ENCODE measurements at regions not wholly inside any gene's neighbourhood (a gene's known extent, or its start where the extent isn't known, plus 50 kb on each side); places are given as distances from the start of the nearest gene placed in this dataset.

DNA sequence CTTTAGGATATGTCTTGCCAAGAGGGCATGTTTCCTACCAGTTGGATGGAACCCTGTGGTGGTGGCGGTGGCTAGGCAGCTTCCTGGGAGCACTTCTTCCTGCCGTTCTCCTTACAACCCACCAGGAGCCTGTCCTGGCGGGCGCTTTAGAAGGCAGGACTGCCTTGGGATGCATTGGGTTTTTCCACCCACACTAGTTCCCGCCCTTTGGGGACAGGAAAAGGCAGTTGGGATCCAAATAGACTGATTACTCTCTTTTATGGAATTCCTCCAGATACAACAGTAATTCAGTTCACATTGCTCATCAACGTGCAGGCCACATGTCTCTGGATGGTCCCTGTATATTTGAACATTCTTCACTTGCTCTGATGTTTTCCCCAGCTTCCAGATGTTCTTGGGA is 305.7 kb upstream of the SSTR1 start:
- DNase-seq, result no peak

DNA sequence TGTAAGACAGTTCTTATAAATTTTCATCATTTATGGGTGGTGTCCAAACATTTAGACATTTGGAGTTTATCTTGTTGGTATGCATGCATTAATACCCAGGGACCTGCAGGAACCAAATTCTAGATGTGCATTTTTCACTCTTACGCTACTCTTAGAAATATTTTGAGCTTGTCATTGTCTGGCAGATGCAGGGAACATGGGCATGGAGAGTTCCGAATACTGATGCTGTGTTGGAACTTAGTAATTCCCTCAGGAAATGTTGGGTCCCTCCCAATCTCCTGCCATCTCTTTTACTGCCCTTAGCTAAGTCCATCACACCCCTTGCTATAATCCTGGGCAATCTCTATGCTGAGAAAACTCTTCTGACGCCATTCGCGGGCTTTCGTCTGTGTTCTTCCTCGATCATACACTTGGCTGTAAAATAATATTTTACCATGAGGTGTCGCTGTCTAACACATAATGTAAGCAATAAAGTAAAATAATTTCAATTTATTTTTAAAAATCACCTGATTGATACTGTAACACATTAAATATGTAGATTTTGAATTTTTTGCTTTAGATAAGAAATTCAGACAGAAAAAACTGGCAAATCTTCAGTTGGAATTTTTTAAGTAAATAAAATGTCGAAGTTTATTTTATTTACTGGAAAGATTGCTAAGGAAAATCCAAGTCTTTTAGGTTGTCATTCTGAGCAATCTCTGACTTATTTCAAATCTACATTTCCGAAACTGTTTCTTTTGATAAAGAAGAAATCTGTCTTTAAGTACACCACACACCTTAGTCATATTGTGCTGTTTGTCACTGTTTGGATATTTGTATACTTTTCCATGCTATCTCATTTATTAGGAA is 304.1 kb upstream of the SSTR1 start:
- DNase-seq, result no peak

DNA sequence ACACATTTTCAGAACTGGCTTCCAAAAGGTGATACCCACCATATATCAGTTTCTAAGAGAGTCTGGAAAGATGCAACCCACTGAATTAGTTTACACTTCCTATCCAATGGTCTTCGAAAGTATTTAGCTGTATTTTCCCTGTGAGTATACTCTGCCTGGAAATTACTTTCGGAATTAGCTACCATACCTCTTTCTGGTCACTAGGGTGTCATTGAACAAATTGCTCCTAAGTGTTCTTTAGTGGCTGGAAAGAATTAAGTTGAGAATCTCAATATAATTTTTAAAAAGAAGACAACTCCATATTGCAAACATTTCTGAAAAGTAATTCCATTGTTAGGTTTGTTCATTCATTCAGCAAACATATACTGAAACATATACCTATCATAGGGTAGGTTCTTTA is 283.1 kb upstream of the SSTR1 start:
- no peak for DNase-seq

DNA sequence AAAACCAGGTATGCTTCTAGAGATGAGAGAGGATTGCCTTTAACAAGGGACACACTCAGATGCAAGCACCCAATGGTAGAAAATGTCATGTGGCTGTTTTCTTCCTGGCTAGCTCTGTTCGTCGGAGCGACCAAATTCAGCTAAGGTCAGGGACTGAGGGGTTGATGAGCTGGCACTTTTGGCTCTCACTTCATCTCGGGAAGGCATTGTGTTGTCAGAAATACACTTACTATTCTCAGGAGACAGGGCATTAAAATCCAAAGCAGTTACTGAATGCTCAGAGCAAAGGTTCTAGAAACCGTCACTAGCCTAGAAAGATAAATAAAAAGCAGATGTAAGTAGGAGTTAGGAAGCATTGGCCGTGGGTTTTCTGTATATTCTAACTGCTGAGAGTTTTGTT is 275.7 kb upstream of the SSTR1 start:
- no peak for DNase-seq

DNA sequence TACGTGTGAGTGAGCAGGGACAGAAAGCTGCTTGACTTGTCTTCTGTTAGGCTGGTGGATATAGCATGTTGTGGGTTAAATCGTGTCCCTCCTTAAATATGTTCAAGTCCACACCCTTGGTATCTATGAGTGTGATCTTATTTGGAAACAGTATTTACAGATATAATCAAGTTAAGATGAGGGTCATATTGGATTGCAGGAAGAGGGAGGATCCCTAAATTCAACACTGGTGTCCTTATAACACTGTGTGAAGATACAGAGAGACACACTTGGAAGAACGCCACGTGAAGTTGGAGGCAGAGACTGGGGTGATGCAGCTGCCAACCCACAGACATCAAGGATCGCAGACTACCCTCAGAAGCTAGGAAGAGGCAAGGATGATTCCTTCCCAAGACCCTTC is 275.2 kb upstream of the SSTR1 start:
- no peak for DNase-seq

DNA sequence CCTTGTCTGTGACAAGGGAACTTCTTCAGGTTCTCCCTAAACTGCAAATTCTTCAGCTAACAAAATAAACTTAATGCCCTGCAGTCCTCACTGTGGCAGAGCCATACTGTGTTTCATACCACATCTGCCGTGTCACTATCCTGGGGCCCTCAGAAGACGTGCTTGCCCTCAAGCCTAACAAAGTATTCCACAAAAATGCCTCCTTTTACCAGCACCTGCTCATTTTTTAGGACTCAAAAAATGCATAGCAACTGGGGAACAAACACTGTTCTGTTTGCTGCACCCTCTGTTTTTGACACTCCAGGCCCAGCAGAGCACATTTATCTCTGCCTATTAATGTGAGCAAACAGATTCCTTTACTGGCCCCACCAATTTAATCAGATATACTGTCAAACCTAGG is 270.7 kb upstream of the SSTR1 start:
- DNase-seq, result no peak

DNA sequence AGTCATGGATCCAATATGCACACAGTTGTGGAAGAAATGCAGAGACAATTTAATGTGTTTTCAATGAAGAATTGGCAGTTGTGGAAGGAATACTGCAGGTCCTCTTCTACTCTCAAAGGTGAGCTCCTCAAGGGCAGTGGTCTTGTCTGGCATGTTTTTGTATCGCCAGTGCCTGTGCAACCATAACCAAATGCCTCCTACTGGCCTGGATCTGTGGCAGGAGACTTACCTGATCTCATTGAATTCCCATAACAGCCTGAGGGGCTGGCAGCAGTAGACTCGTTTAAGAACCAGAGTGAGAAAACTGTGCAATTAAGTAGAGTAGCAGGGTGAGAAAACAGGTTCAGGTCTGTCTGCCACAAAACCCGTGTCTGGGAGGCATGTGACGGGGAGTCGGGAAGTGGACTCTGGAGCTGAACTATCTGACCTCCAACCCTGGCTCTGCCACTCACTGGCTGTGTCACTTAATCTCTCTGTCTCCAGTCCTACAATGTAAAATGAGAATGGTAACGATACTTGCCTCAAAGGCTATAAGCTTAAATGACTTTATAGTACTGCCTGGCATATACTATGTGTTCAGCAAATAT is 268.2 kb upstream of the SSTR1 start:
- no peak for DNase-seq

DNA sequence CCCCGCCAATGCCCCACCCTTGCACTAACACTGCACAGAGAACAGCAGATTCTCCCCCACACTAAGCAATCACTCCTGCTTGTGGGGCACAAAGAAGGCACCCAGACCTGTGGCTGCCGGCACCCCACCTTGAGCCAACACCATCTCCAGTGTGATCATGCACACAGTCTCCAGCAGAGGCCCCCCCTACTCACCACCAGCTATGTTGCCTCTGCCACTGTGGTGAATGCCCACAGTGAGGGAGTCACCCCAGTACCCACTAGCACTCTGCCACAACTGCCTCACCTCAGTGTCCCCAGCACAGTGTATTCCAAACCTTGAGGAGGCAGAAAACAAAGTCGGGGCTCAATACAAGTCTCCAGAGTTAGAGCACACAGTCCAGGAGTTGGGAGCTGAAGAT is 261.7 kb upstream of the SSTR1 start:
- DNase-seq, result no peak

DNA sequence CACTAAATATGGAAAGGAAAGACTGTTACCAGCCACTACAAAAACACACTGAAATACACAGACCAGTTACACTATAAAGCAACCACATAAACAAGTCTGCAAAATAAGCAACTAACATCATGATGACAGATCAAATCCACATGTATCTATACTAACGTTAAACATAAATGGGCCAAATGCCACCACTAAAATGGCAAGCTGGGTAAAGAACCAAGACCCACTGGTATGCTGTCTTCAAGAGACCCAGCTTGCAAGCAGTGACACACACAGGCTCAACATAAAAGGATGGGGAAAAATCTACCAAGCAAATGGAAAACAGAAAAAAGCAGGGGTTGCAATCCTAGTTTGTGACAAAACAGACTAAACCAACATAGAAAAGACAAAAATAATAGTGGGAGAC is 260.9 kb upstream of the SSTR1 start:
- no peak for DNase-seq

DNA sequence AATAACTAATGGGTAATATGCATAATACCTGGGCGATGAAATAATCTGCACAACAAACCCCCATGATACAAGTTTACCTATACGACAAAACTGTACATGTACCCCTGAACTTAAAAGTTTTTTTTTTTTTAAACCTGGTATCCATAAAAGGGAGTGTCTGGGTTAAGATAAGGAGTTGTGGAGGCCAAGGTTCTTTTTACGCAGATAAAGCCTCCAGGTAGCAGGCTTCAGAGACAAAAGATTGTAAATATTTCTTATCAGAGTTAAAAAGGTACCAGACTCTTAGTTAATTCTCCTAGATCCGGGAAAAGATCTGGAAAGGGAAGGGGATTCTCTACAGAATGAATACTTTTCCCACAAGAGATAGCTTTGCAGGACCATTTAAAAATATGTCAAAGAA is 259.4 kb upstream of the SSTR1 start:
- no peak for DNase-seq

DNA sequence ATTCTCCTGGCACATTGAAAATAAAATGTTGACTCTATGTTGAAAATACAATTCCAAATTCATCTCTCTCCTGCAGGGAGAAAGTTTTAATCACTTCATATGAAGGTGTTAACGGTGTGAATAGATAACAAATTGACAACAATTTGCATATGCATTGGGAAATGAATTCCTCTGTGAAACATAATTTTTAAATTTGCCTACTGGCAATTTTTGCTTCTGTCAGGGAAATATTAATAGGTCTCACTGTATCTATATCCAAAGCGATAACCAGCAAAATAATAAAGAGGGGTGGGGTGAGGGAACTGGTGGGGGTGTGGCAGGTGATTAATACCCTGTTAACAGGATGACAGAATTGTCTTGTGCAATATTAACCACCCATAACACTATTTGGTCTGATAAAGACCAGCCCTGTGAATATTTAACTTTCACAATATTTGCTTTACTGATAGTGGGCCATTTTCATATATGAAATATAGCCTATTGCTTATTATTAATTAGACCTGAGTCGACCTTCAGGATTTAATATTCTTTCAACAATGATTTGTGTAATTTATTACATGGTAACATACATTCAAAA is 239.0 kb upstream of the SSTR1 start:
- DNase-seq, result no peak

DNA sequence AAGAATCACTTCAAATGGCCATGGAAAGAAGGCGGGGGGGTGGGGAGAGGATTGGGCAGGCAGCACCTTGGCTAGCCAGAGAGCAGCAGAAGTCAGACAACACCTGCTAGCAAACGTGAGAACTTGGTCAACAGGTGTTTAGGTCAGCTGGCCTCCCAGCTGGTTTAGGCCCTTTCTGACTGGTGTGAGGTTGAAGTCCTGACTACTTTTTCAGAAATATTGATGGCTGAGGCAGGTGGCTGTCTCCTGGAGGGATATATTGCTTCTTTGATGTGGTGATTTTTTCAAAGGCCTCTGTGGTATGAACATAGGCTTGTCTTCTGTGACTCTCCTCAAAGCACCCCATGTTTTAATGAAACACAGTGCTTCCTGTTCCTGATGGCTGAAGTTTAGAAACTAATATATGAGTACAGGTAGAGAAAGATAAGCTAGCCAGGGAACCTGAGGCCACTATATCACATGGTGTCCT is 238.2 kb upstream of the SSTR1 start:
- no peak for DNase-seq

DNA sequence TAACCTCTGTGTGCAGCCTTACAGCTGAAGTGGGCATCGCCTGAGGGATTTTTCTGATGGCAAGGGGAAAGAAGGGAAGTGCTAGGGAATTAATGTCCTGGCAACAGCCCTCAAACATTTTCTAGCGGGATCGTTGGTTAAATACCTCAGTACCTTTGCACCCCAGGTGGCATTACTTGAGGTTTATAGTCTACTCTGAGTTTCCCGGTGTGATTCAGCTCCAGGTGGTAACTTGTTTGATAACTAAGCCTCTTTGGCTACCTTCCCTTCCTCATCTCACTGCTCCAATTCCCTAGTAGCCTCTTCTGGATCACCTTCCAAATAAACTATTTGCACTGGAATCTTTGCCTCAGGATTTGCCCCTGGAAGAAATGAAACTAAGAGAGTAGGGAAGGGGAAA is 237.0 kb upstream of the SSTR1 start:
- no peak for DNase-seq

DNA sequence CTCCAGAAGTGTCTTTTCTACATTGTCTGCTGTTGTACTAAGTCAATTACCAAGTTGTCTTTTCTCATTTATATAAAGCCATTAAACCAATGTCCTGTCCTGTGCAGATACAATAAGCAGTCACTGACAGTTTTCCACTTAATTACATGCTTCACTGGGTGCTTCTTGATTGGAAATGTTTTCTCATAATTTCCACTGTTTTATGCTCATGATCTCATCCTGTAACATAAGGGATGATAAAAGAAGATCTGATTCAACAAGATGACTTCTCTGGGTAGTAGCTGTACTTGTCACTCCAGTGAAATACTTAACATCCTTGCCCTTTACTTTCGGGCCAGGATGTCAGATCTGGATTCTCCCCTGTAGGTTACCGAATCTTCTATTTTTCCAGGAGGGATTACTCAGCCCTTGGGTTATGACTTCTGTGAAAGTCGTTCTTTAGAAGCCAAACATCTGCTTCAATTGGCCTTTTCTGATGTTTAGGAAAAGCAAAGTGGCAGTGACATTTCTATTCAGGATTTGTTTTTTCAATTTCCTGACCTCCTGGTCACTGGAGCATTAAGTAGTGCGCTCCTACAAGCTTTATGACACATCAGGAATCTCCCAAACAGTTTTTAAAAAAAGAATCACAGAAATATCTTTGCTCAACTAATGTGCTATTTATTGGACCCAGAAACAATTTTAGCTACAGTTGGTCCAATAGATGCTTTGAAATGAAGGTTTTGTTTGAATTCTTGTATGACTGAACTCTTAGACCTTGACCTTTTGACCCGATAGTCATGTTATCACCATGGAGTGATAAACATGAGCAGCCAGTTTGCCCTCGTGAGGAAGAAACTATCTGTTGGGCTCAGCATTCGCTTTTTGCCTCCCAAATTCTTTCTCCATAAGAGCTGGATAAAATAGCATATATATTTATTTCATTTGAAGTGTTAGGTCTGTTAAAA is 234.5 kb upstream of the SSTR1 start:
- DNase-seq, result no peak

DNA sequence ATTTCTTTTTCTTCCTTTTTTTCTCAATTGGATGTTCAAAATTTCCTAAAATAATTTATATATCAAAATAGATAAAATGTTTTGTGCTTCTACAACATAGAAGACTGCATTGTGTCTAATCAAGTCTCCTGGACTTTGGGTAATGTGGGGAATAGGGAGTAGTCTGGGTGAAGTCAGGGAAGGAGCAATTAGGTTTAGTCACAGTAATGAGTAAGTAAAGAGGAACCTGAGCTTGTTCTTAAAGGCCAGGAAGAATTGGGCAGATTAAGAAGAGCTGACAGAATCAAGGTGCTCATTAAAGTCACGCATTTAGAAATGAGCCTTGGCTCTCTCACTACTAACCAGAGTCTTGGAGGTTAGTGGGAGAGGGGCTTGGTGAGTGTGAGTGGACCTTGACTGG is 233.3 kb upstream of the SSTR1 start:
- DNase-seq, result no peak

DNA sequence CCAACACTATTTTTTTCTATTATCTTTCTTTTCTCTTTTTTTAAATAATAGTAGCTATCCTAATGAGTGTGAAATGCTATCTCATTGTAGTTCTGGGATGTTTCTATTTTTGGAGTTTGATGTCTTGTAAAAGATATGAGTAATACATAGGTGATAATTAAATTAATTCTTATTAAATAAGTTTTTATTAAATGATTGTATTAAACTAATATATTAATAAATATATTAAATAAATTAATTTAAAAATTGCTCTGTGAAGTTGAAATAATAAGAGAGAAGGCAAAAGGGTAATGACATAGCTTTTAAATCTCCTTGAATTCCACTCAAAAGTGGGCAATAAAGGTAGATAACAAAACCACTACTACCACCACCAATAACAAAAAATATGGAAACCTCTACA is 230.2 kb upstream of the SSTR1 start:
- no peak for DNase-seq

DNA sequence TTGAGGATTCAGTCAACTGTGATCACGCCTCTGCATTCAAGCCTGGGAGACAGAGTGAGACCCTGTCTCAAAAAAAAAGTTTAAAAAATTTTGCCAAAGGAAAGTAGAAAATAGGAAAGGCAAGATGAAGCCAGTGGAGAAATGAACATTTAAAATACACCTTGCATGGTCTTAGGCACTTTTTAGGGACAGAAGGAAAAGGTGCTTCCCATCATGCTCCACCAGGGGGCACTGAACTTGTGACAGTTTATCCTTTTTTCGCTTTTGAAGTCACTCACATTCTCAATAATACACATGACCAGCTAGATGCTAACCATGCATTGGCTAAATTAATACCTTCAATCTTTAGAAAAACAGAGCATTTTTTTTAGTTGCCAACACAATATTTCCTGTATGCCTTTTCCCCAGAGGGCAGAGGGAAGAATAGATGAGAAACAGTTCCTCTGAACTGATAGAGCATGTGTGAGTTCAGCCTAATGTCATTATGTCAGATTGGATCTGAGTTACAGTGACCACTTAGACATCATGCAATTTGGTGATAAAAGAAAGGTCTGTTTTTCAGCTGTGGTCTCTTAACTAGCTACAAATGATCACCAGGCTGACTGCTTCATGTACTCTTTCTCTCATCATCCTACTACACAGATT is 221.8 kb upstream of the SSTR1 start:
- no peak for DNase-seq

DNA sequence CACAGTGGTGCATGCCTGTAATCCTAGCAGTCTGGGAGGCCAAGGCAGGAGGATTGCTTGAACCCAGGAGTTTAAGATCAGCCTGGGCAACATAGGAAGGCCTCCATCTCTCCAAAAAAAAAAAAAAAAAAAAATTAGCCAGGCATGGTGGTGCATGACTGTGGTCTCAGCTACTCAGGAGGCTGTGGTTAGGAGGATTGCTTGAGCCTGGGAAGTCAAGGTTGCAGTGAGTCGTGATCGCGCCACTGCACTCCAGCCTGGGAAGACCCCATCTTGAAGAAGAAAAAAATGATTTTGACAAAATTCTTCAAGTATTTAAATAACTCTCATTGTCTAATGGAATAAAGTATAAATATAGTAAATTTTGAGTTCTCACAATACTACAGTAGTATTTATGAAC is 219.2 kb upstream of the SSTR1 start:
- no peak for DNase-seq

DNA sequence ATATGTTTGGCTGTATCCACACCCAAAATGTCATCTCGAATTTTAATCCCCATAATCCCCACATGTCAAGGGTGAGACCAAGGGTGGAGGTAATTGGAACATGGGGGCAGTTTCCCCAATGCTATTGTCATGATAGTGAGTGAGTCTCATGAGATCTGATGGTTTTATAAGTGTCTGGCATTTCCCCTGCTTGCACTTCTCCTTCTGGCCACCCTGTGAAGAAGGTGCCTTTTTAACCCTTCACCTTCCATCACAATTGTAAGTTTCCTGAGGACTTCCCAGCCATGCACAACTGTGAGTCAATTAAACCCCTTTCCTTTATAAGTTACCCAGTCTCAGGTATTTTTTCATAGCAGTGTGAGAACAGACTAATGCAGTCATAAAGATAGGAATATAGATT is 216.7 kb upstream of the SSTR1 start:
- DNase-seq, result no peak

DNA sequence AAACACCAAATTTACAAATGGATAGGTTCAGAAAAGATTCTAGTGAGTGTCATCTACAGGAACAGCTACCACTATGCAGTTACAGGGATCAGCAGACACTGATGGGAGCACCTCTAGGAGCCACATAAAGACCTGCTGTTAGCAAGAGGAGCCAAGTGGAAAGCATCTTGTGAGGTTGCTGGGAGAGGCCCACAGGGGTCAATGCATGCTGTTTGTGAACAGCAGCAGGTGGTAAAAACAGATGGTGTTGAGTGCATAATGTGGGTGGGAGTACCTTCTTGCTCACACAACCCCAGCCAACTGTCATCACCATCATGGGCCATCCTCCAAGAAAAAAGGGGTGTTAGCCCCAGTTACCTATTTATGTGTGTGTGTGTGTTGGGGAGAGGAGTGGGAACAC is 215.2 kb upstream of the SSTR1 start:
- no peak for DNase-seq

DNA sequence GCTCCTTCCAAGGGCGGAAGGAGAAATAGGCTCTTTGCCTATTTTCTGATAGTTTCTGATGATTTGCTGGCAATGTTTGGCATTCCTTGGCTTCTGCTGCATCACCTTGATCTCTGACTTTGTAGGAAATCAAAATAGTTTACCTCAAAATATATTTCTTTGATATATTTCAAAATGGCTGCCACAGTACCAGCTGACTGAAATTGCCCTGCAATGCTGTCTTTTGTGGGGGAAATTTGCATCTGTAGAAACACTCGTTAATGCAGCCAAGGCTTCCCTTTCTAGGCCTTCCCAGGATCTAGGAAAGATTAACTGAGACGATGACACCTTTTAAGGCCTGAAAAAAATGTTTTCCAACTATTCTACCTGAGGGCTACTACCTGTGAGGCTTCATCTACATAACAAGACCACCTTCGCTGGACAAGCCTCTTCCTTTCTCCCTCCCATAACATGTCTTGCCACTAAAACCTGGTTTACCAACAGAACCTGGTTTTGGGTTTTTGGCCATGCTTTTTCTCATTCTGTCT is 212.8 kb upstream of the SSTR1 start:
- no peak for DNase-seq

DNA sequence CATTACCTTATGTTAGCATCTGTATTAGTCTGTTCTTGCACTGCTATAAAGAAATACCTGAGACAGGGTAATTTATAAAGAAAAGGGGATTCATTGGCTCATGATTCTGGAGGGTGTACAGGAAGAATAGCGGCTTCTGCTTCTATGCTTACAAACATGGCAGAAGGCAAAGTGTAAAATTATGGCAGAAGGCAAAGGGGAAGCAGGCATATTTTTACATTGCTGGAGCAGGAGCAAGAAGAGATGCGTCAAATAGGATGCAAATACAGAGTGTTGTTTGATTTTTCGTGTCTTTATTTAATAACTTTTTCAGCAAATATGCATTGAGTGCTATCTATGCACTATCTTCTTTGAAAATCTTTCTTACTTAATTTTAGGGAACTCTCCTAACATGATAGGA is 210.7 kb upstream of the SSTR1 start:
- no peak for DNase-seq

DNA sequence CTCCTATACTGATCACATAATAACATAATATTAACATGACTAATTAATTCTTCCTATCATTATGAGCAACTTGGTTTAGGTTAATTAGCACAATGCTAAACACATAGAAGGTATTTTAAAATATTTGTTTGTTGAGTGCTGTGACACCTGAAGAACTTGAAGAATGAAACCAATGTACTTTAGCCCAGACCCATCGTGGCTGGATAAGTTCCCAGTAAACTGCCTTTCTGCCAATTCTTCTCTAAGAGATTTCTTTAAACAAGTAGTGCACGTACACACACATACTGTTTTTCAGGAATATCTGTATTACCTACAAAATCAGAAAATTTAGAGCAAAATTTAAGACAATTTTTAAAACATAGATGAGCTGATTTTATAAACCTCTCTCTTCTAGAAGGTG is 207.4 kb upstream of the SSTR1 start:
- no peak for DNase-seq
